Rectal smooth muscle tissue (tissue), 1 donor: ENCODE measurements at regions not wholly inside any gene's neighbourhood (a gene's known extent, or its start where the extent isn't known, plus 50 kb on each side); places are given as distances from the start of the nearest gene placed in this dataset.
"Not testable (repeated sequence)": the region's sequence is repeated elsewhere in the genome, so short reads cannot be mapped to it uniquely, and the experiment has no call there.

Experiments used
- H3K27ac ChIP-seq: one replicate; pipeline ENCODE4 v1.7.0; 2013; ENCODE audit warnings: low read depth, low read length, inconsistent platforms
- H3K27me3 ChIP-seq: one replicate; pipeline ENCODE4 v1.7.0; 2013; ENCODE audit warnings: low read length; ENCODE audit not compliant: control insufficient read depth, insufficient read depth
- H3K36me3 ChIP-seq: one replicate; pipeline ENCODE4 v1.7.0; 2013; ENCODE audit warnings: low read length; ENCODE audit not compliant: control insufficient read depth, insufficient read depth
- H3K4me1 ChIP-seq: one replicate; pipeline ENCODE4 v1.7.0; 2013; ENCODE audit warnings: low read length; ENCODE audit not compliant: control insufficient read depth, insufficient read depth
- H3K4me3 ChIP-seq: one replicate; pipeline ENCODE4 v1.7.0; 2013; ENCODE audit warnings: low read length
- H3K9ac ChIP-seq: one replicate; pipeline ENCODE4 v1.7.0; 2013; ENCODE audit warnings: low read length

DNA sequence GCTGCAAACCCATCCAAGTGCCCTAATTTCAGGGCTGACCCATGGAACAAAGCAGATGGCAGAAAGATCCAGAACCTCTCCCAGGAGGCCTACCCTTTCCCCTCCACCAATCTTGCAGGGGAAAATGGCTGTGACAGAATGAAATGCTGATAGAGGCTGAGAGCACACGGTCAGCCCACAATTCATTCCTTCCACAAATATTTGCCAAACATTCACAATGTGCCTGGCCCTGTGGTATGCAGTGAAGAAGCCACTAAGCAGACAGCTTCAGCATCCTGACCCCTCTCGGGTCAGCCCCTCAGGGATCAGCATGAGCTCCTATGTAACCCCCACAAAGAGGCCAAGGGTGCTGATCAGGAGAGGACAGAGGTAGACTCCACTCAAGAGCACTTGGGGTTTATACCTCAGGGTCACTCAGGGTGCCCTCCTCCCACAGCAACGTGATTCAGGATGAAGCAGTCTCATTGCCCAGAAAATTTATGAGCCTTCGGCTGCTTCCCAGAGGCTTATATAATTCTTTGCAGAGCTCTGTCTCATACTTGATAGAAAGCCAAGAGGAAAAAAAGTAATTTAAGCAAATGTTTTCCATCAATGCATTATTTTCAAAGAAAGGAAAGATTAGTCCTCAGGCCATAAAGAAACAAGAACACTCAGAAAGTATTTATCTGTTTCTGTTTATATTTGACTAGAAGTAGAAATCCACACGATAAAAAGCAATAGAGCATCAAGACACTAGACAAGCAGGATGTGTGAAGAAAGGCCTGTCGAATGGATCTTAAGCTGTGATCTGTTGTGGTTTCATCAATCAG is 123.8 kb upstream of the VOPP1 start:
- not testable (repeated sequence) for H3K27me3 ChIP-seq, H3K36me3 ChIP-seq, H3K4me1 ChIP-seq, H3K27ac ChIP-seq, H3K4me3 ChIP-seq, H3K9ac ChIP-seq

DNA sequence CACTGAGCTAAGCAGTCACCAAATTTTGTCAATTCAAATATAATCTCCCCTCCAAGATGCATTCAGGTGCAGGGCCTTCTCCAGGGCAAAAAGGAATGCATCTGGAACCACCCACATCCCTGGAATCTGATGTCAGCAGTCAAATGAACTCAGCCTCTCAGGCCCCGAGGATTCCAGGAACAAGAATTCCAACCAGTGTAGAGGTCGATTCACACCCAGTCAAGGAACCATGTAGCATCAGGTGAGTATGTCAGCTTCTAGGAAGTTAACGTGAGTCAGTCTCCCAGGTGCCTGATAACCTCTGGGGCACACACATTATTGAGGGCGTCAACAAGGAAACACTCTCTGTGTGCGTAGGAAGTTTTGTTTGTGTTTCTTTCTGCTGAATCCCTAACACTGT is 122.2 kb upstream of the VOPP1 start:
- not testable (repeated sequence) for H3K9ac ChIP-seq, H3K27me3 ChIP-seq, H3K36me3 ChIP-seq, H3K27ac ChIP-seq, H3K4me3 ChIP-seq, H3K4me1 ChIP-seq

DNA sequence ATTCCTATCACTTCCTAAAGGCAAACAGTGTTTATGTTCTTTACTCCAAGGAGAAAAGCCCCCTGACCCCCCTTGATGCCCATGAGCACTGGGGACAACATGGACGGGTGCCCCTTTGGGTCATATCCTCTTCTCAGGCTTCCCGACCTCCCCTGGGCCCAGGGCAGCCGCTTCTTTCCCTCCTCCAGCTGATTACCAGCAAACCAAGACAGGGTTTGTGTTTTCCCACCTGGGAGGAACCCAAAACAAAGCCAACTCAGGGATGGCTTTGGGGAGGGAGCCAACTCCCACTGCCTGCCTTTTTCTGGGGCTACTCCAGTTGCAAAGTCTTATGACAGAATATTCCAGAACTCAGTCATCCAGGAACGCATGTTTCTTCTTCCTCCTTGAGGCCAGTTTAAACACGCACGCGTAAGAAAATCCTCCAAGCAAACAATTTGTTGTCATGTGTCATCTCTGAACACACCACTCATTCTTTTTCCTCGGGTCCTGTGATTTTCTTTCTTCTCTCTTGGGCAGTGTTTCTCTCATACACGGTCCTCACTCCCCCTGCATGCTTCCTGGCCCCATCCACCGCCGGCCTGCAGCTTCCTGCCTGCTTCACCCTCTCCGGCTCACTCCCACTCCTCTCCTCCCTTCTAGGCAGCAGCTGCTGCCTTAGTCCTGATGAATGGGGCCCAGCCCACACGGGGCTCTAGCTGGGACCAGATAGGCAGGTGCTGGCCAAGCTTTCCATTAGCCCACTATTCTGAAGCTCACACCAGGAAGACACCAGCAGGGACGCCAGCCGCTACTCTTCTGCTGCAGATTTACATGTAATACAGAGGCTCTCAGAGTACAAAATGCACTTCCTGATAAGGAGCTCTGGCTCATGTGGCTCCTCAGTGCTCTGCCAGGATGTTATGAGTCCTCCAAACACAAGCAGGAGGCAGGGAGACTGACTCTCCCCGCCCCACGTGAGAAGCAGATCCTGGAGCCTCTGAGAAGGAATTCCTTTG is 116.7 kb upstream of the VOPP1 start:
- H3K27me3 ChIP-seq, H3K4me3 ChIP-seq, H3K9ac ChIP-seq, H3K4me1 ChIP-seq, H3K36me3 ChIP-seq: not testable (repeated sequence)
- peak overlapping the region; percentile 7 for H3K27ac ChIP-seq

DNA sequence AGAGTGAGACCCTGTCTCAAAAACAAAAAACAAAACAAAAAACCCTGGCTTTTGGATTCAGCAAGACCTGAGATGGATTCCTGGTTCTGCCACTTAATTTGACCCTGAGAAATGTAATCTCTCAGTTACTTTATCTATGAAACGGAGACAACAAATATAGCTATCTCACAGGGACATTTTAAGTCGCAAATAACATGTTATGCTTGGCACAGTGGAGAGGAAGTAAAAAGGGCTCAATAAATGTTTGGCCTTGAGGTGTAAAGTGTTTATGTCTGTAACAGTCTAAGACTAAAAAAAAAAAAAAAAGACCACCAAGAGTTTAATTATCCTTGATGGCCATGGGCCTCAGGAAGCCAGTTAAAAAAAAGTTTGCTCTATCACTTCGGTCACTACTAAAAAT is 116.0 kb upstream of the VOPP1 start:
- not testable (repeated sequence) for H3K4me1 ChIP-seq, H3K36me3 ChIP-seq, H3K27me3 ChIP-seq, H3K9ac ChIP-seq, H3K4me3 ChIP-seq, H3K27ac ChIP-seq

DNA sequence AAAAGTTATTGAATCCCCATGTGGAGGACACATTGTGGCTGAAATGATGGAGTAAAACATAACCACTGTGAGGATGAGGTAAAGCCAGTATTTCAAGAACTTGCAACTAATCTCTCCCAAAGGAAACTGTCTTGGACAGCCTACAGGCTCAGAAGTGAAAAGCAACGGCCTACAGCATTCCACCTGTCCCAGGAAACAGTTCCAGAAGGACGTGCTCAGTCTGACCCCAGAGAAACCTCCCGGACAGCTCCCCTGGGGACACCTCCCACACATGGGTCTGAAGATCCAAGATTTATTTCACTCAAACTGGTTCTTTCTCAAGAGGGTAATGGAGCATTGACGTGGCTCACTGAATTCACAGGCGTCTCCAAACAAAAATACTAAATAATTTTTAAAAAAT is 115.0 kb upstream of the VOPP1 start:
- not testable (repeated sequence) for H3K27me3 ChIP-seq, H3K27ac ChIP-seq, H3K4me3 ChIP-seq, H3K36me3 ChIP-seq, H3K4me1 ChIP-seq, H3K9ac ChIP-seq

DNA sequence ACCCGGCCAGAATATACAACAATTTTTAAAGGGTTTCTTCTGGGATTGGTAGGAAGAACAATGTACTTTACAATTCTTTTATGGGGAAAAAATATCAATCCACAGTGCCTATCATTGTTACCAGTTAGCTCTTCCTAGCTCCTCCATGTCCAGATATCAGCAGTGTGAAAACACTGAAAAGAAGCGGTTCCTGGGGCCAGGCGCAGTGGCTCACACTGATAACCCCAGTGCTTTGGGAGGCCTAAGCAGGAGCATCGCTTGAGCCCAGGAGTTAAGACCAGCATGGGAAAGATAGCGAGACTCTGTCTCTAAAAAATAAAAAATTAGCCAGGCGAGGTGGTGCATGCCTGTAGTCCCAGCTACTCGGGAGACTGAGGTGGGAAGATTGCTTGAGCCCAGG is 114.5 kb upstream of the VOPP1 start:
- H3K27ac ChIP-seq, H3K9ac ChIP-seq, H3K27me3 ChIP-seq, H3K4me3 ChIP-seq, H3K4me1 ChIP-seq, H3K36me3 ChIP-seq: not testable (repeated sequence)

DNA sequence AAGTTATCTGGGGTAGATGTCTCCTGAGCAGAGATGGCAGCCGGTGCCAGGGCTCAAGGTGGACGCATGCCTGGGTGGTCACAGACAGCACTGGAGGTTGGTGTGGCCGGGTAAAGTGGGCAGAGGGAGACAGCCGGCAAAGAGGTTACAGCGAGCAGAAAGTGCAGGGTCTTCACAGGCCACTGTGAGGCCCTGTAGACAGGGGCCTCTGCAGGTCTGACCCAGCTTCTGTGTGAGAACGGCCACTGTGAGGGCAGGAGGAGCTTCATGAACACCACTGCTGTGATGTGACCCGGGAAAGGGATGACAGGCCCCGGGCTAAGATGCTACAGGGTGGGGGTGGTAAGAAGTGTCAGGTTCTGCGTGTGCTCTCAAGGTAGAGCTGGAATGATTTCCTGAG is 111.2 kb upstream of the VOPP1 start:
- H3K36me3 ChIP-seq, H3K27ac ChIP-seq, H3K9ac ChIP-seq, H3K4me1 ChIP-seq, H3K4me3 ChIP-seq, H3K27me3 ChIP-seq: not testable (repeated sequence)

DNA sequence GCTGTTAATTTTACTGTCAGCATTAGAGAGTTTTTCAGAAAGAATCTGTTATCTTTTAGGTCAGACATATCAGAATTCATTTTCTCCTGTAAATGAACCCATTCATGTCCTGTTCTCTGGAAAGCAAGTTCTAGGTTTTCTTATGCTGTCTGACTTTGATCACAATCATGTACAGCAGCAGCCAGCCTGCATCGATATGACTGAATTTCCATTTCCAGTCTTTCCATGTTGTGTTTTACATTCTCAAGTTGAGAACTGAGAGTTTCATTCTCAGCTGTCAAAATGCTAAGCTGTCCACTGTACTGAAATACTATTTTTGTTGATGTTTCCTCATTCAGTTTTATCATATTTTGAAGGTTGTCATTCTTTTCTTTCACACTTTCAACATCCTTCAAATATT is 103.3 kb upstream of the VOPP1 start:
- not testable (repeated sequence) for H3K4me3 ChIP-seq, H3K27ac ChIP-seq, H3K27me3 ChIP-seq, H3K36me3 ChIP-seq, H3K9ac ChIP-seq, H3K4me1 ChIP-seq

DNA sequence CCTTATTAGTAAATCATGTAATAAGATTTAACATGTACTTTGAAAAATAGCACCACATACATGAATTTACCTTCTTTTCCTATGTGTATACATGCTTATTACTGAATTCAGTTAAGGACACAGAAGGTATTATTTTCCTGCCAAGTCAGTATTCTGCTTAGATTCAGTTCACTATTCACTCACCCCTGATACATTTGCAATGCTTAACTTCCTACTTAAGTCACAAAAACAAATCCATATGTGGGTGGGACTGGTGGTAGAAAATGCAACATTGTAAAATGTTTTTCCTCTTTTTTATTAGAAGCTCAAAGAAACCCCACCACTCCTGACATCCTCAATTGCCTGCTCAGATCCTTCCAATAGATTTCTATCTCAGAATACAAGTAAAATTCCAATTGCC is 101.2 kb upstream of the VOPP1 start:
- H3K27ac ChIP-seq, H3K4me1 ChIP-seq, H3K4me3 ChIP-seq, H3K36me3 ChIP-seq, H3K9ac ChIP-seq, H3K27me3 ChIP-seq: not testable (repeated sequence)

DNA sequence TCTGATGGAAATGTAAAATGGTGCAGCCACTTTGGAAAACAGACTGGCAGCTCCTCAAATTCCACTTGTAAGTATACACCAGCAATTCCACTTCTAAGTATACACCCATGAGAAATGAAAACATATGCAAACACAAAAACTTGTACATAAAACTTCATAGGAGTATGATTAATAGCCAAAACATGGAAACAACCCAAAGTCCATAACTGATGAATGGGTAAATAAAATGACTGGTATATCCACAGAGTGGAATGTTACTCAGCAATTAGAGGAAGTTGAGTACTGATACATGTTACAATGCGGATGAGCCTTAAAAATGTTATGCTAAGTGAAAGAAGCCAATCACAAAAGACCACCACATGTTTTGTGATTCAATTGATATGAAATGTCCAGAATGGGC is 99.8 kb upstream of the VOPP1 start:
- H3K4me3 ChIP-seq, H3K4me1 ChIP-seq, H3K27ac ChIP-seq, H3K9ac ChIP-seq, H3K36me3 ChIP-seq, H3K27me3 ChIP-seq: not testable (repeated sequence)

DNA sequence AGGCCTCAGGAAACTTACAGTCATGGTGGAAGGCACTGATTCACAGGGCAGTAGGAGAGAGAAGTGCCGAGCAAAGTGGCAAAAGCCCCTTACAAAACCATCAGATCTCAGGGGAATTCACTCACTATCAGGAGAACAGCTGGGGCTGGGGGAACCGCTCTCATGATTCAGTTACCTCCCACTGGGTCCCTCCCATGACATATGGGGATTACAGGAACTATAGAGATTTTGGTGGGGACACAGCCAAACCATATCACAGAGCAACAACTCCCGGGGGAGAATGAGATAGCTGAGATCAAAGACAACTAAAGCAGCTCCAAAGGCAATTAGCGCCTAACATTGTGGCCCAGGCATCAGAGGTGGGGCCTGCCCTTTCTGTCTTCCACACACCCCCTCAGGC is 85.4 kb upstream of the VOPP1 start:
- Histone ChIP-seq H3K27me3 (no peaks in the 10 kb centered on the region), H3K4me1 (no peaks in the 10 kb centered on the region), H3K9ac (no peak overlapping the region), H3K4me3 (no peak overlapping the region), H3K27ac (no peak overlapping the region), H3K36me3 (no peaks in the 10 kb centered on the region)

DNA sequence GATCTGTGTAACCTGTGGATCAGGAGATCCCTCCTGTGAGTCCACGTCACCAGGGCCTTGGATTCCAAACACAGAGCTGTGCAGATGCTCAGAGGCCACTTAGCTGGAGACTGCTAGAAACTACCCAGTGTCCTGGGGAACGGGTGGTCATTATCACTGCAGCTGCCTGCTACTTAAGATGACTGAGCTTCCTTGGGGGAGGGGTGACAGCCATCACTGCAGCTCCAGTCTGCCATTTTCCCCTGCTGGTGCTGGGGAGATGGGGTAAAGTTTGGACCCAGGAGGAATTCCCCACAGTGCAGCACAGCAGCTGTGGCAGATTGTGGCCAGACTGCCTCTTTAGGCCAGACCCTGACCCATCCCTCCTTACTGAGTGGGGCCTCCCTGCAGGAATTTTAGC is 78.8 kb upstream of the VOPP1 start:
- H3K36me3 ChIP-seq, result no peaks in the 10 kb centered on the region
- H3K27ac ChIP-seq, result no peak overlapping the region
- no peaks in the 10 kb centered on the region for H3K27me3 ChIP-seq
- H3K4me1 ChIP-seq, result no peaks in the 10 kb centered on the region
- H3K4me3 ChIP-seq, result no peak overlapping the region
- H3K9ac ChIP-seq, result no peak overlapping the region

DNA sequence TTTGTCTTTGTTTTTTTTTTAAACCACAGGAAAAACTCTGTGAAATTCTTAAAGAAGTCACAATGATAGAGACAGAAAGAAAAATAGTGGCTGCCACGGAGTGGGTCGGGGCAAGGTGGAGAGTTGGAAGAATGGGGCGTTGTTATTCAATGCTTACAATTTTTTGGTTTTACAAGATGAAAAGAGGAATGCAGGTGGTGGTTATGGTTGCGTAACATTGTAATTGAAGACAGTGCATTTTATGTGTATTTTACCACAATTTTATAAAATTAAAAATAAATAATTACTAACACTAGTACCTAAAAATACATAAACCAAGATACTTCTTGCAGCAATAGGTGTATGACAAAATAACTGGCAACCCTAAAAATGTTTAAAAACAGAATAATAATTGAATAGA is 76.9 kb upstream of the VOPP1 start:
- no peaks in the 10 kb centered on the region for H3K27me3 ChIP-seq
- H3K9ac ChIP-seq, result no peak overlapping the region

More for the DNA sequence above, 76.9 kb upstream of the VOPP1 start:
- H3K4me1 ChIP-seq, result no peaks in the 10 kb centered on the region
- H3K4me3 ChIP-seq, result no peak overlapping the region
- H3K36me3 ChIP-seq, result no peaks in the 10 kb centered on the region
- no peak overlapping the region for H3K27ac ChIP-seq
